BJ (cell line): ENCODE measurements at regions not wholly inside any gene's neighbourhood (a gene's known extent, or its start where the extent isn't known, plus 50 kb on each side); places are given as distances from the start of the nearest gene placed in this dataset.

ENCODE experiments used
- CTCF ChIA-PET: fragments of 350-600 bp; formaldehyde crosslinking; extraction: SDS; loops from one replicate; lab custom pipeline; 2021; ENCODE audit warnings: antibody characterized with exemption, inconsistent platforms; lab: Yijun Ruan, JAX
- POLR2A ChIA-PET: fragments of 300-600 bp; sonication (Branson Sonifier 250); formaldehyde crosslinking; extraction: SDS; loops from one replicate; lab custom pipeline; 2021; ENCODE audit warnings: antibody characterized with exemption; lab: Charles Lee
- DNase-seq: peaks from one replicate; pipeline ENCODE4 v3.0.0-alpha.2; 2011; ENCODE audit warnings: low read depth
- H3K27me3 ChIP-seq: 2 replicates; pipeline ENCODE4 v1.6.0; 2011; ENCODE audit warnings: low read length; ENCODE audit not compliant: control insufficient read depth, insufficient read depth
- H3K36me3 ChIP-seq: 2 replicates; pipeline ENCODE4 v1.5.1; 2011; ENCODE audit warnings: low read length; ENCODE audit not compliant: control insufficient read depth, insufficient read depth
- H3K4me3 ChIP-seq: 2 replicates; pipeline ENCODE4 v1.5.1; 2011; ENCODE audit warnings: low read depth, mild to moderate bottlenecking, control low read depth, low read length
- TF ChIP-seq, protein P1 (sequence below): IDR thresholded peaks from 2 replicates; pipeline ENCODE4 v1.5.1; 2011; ENCODE audit warnings: low read depth, mild to moderate bottlenecking, control low read depth, inconsistent platforms, low read length, moderate library complexity; ENCODE audit not compliant: insufficient read depth

DNA sequence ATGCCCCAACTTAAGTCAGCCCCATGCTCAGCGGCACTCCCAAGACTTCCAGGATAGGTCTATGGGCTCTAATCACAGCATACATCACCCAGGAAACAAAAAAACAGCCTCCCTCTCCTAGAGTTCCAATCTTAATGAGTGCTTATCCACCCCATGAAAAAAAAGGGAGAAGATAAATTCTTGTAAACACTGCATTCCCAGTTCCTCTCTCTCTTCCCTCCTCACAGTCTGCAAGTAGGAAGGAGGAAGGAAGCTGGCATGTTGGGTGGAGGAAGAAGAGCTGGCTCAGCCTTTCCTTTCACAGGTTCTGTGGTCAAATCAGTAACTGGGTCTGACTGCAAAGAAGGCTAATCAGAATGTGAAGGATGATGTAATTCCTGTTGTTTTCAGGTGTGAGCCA lies 69.9 kb upstream of the ZC3H11B start:
- Histone ChIP-seq H3K27me3 (no peaks in the 10 kb centered on the region), H3K4me3 (no peak overlapping the region), H3K36me3 (no peaks in the 10 kb centered on the region)
- TF ChIP-seq, protein P1, sequence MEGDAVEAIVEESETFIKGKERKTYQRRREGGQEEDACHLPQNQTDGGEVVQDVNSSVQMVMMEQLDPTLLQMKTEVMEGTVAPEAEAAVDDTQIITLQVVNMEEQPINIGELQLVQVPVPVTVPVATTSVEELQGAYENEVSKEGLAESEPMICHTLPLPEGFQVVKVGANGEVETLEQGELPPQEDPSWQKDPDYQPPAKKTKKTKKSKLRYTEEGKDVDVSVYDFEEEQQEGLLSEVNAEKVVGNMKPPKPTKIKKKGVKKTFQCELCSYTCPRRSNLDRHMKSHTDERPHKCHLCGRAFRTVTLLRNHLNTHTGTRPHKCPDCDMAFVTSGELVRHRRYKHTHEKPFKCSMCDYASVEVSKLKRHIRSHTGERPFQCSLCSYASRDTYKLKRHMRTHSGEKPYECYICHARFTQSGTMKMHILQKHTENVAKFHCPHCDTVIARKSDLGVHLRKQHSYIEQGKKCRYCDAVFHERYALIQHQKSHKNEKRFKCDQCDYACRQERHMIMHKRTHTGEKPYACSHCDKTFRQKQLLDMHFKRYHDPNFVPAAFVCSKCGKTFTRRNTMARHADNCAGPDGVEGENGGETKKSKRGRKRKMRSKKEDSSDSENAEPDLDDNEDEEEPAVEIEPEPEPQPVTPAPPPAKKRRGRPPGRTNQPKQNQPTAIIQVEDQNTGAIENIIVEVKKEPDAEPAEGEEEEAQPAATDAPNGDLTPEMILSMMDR, result no peak
- ChIA-PET POLR2A (no interaction called here), CTCF (no interaction called here)
- no peak for DNase-seq

DNA sequence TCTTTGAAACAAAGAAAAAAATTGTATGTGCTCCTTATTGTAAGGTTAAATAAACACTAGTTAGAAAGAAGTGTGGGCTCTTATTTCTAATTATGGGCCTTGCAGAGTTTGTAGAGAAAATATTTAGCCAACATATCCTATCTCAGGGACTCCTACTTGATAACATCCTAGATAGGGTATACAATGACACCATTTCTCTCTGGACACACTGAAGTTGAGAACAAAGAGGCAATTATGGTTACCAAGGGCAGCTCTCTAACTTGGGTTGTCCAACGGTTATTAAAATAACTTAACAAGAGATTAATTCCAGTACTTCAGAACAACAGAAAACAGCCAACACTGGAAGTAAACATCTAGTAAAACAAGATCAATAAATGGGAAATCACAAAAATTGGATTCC lies 69.0 kb upstream of the ZC3H11B start:
- Histone ChIP-seq H3K27me3 (no peaks in the 10 kb centered on the region), H3K36me3 (no peaks in the 10 kb centered on the region), H3K4me3 (no peak overlapping the region)
- POLR2A ChIA-PET, result no interaction called here
- TF ChIP-seq, protein P1, result no peak
- CTCF ChIA-PET, result no interaction called here
- DNase-seq, result no peak

DNA sequence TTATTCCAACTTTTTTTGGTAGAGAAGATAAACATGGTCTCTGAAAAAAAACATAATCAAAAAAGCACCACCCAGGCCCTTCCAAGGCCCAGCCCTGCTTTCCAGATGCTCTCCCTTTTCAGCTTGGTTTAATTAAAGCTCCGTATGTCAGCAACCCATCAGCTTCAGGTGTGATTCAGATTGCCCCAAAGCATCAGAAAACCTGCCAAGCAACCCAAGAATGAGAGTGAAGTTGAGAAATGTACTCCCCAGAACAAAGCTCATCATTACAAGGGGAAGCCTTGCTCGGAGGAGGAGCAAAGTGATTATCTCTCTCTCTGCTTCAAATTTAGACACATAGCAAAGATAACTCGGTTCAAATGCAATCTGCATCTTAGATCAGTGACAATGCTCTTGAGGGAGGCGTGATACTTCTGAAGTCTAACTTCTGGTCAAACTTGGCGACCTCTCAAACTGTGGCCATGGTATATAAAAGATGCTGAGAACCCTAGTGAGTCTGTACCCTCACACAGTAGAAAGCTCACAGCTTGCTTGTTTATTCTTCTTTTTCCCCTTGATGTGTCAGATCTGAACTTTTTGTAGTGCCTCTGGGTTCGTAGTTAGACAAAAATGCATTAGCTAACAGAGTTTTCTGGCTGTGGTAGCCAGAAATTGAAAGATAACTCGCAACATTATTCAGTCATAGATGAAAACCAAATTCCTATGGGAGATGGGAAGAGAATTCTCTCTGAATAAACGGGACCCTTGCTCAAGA lies 63.3 kb upstream of the ZC3H11B start:
- ChIA-PET CTCF (interaction anchor here (0.6 to 1.0 kb wide), 2 partner anchors 13 to 14 kb away, joined by 3 to 4 read pairs; no protein-coding TSS in a partner anchor), POLR2A (no interaction called here)
- DNase-seq, result no peak

DNA sequence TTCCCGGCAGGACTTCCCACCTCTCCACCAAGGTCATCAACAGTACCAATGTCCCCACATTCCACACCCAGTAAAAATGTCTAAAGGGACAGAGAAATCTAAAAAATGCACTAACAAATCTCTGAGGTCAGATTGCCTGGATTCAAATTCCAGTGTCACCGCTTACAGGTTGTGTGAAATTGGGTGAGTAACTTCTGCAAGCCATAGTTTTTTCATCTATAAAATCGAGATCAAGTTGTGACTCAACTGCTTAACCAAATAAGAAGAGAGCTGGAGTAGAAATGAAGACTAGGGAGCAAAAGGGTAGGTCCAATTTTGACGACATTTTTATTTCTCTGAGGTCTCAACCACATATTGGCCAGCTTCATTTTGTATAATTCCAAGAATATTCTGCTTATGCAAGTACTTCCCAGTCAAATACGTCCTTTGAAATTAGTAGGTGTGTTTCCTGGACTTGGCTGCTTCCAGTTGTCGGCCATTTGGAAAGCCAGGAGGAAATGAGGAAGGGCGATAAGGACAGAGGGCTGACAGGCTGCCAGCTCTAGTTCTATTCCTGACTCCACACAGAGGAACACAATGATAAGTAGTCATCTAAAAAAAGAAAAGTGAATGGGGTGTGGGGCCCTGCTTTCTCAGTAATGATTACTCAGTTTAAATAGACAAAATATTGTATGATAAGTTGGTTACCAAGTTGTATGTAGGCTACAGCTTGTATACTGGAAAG lies 57.7 kb upstream of the ZC3H11B start:
- Histone ChIP-seq H3K4me3 (no peak overlapping the region), H3K36me3 (no peaks in the 10 kb centered on the region), H3K27me3 (no peaks in the 10 kb centered on the region)
- ChIA-PET CTCF (interaction anchor here (1.9 kb wide), 1 partner anchor 13 kb away, joined by 5 read pairs; no protein-coding TSS in a partner anchor), POLR2A (no interaction called here)
- DNase-seq, result peak; percentile 22
- TF ChIP-seq, protein P1, result no peak

More for the DNA sequence above, 63.3 kb upstream of the ZC3H11B start:
- Histone ChIP-seq H3K36me3 (no peaks in the 10 kb centered on the region), H3K27me3 (no peaks in the 10 kb centered on the region), H3K4me3 (no peak overlapping the region)
- TF ChIP-seq, protein P1, result no peak

DNA sequence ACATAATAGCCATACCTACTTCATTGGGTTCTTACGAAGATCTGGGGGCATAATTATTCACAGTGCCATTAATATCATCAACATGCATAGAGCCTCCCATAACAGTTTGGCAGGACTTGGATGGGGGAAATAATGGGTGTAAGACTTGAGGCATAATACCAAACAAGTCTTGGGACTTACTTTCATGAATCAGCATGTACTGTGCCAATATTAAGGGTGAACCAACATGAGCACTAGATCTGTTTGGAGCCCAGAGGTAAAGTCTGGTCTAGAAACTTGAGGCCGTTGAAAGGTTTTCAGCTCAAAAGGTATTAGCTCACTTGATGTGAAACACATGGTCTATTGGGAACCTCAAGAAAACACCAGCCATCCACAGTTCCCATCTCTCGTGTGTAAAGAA lies 56.7 kb upstream of the ZC3H11B start:
- ChIA-PET CTCF (interaction anchor here (1.3 to 1.9 kb wide), 3 partner anchors 9 to 143 kb away, joined by 3 to 5 read pairs (median 5); no protein-coding TSS in a partner anchor), POLR2A (no interaction called here)
- H3K27me3 ChIP-seq, result no peaks in the 10 kb centered on the region
- H3K4me3 ChIP-seq, result no peak overlapping the region
- no peak for DNase-seq
- no peaks in the 10 kb centered on the region for H3K36me3 ChIP-seq
- TF ChIP-seq, protein P1, result no peak
